Bronchial epithelial cell (primary cell): ENCODE measurements at regions not wholly inside any gene's neighbourhood (a gene's known extent, or its start where the extent isn't known, plus 50 kb on each side); places are given as distances from the start of the nearest gene placed in this dataset.

Source experiments
- DNase-seq: peaks from one replicate; pipeline ENCODE4 v3.0.0-alpha.2; 2010; ENCODE audit warnings: low read depth
- FAIRE-seq: peaks from 2 replicates; lab custom pipeline; 2011; peaks lifted over from hg19 to GRCh38; lab: Jason Lieb, UNC
- H3K27me3 ChIP-seq: 2 replicates; pipeline ENCODE4 v1.5.1; 2011; ENCODE audit warnings: low read length; ENCODE audit not compliant: control insufficient read depth, insufficient read depth
- H3K36me3 ChIP-seq: 2 replicates; pipeline ENCODE4 v1.5.1; 2011; ENCODE audit warnings: low read length; ENCODE audit not compliant: control insufficient read depth, insufficient read depth
- H3K4me3 ChIP-seq: 2 replicates; pipeline ENCODE4 v1.5.1; 2011; ENCODE audit warnings: mild to moderate bottlenecking, low read depth, low read length, control low read depth
- TF ChIP-seq, protein P1 (sequence below): IDR thresholded peaks from 2 replicates; pipeline ENCODE4 v1.5.1; 2011; ENCODE audit warnings: mild to moderate bottlenecking, moderate library complexity, low read length, control low read depth, inconsistent platforms; ENCODE audit not compliant: insufficient read depth, severe bottlenecking

GRCh38 chr9:17900606-17901005 lies 321.7 kb downstream of the SH3GL2 start:
- H3K4me3 ChIP-seq: no peak overlapping the region
- H3K27me3 ChIP-seq: no peaks in the 10 kb centered on the region
- FAIRE-seq: no peak
- TF ChIP-seq, protein P1, sequence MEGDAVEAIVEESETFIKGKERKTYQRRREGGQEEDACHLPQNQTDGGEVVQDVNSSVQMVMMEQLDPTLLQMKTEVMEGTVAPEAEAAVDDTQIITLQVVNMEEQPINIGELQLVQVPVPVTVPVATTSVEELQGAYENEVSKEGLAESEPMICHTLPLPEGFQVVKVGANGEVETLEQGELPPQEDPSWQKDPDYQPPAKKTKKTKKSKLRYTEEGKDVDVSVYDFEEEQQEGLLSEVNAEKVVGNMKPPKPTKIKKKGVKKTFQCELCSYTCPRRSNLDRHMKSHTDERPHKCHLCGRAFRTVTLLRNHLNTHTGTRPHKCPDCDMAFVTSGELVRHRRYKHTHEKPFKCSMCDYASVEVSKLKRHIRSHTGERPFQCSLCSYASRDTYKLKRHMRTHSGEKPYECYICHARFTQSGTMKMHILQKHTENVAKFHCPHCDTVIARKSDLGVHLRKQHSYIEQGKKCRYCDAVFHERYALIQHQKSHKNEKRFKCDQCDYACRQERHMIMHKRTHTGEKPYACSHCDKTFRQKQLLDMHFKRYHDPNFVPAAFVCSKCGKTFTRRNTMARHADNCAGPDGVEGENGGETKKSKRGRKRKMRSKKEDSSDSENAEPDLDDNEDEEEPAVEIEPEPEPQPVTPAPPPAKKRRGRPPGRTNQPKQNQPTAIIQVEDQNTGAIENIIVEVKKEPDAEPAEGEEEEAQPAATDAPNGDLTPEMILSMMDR: no peak
- DNase-seq: no peak
- no peaks in the 10 kb centered on the region for H3K36me3 ChIP-seq

DNA sequence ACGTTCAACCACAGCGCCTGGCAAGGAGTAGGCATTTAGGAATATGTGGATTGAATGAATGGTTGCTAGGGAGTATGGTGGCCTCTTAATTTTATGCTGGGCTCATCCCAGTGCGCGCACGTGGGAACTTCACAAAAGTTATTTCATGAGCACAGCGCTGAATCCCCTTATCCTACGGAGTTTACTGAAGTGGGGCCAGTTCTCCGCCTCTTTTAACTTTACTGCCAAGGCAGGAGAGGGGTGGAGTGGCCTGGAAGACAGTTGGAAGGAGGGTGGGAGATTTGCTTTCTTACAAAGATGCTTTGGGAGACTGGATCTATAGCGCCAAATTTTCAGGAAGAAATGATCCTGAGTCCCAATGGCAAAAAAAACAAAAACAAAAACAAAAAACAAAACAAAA lies 326.5 kb downstream of the SH3GL2 start:
- FAIRE-seq: no peak
- peaks cover 11% of the 10 kb centered on the region for H3K27me3 ChIP-seq
- TF ChIP-seq, protein P1: no peak

GRCh38 chr9:17905781-17906175 lies 326.9 kb downstream of the SH3GL2 start:
- DNase-seq: no peak
- TF ChIP-seq, protein P1: no peak
- Histone ChIP-seq H3K36me3 (no peaks in the 10 kb centered on the region), H3K4me3 (no peak overlapping the region), H3K27me3 (peaks cover 11% of the 10 kb centered on the region)
- no peak for FAIRE-seq

More for the DNA sequence above, 326.5 kb downstream of the SH3GL2 start:
- Histone ChIP-seq H3K36me3 (no peaks in the 10 kb centered on the region), H3K4me3 (no peak overlapping the region)
- DNase-seq: no peak

DNA sequence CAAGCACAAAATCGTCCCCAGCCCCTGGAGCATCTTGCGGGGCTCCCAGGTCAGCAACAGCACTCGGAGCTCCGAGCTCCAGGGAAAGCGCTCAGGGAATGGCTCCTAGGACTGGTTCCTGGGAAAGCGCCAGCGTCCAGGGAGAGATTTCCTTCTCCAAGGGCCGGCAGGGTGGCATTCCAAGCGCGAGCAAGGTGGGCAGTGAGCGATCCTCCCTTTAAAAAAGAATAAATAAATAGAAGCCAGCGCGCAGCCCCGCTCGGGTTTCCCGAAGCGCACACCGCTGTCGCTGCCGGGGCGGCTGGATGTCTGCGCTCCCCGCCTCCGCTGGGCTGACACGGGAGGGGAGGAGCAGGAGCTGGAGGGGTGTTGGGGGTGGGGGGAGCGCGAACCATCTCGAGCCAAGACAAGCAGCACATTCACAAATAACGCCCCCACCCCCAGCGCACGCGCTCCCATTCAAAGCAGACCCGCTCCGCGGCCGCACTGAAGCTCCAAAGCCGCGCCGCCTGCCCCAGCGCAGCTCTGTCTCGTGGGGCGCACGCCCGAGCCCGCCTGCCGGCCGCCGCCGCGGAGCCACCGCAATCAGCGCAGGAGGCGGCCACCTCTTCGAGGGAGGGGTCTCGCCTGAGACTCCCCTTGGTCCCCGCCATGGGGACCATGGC lies 327.4 kb downstream of the SH3GL2 start:
- FAIRE-seq: no peak
- no peak for DNase-seq
- H3K27me3 ChIP-seq: peaks cover 11% of the 10 kb centered on the region
- TF ChIP-seq, protein P1: no peak
- no peak overlapping the region for H3K4me3 ChIP-seq
- H3K36me3 ChIP-seq: no peaks in the 10 kb centered on the region

GRCh38 chr9:17906841-17907778 lies 328.2 kb downstream of the SH3GL2 start:
- Histone ChIP-seq H3K4me3 (no peak overlapping the region), H3K27me3 (peaks cover 11% of the 10 kb centered on the region), H3K36me3 (no peaks in the 10 kb centered on the region)
- no peak for DNase-seq
- FAIRE-seq: no peak
- TF ChIP-seq, protein P1: no peak
